ENCODE measurements at regions not wholly inside any gene's neighbourhood (a gene's known extent, or its start where the extent isn't known, plus 50 kb on each side); places are given as distances from the start of the nearest gene placed in this dataset.

DNA sequence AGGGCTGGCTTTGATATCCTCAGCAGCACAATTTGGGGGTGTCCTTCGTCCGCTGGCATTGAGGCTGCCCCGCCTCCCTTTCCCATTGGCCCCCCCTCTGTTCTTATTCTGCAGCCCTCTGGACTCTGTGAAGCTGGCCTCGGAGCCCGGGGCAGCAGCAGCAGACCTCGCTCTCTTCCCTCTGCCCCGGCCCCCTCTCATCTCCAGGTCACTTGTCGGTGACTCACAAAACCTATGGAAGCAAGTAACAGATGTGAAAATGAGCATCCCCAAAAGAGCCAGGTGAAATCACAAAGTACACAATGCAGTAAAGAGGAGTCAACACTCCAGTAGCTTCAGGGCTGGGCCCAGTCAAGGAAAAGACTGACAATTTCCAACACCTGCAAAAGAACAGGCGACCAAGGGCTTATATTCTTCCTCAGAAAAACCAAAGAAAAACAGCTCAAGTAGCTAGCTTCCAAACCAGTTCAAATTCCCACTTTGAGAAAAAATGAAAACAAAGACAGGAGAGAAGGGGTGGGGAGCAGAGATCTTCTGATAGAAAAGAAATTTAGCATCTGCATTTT is 97.5 kb downstream of the ZNF608 start:
- Histone ChIP-seq H3K9me3 (ENCODE audit: control insufficient read depth in 4 of 4, low read length in 3 of 4) (no peaks in the 10 kb centered on the region), H3K27ac (ENCODE audit: low read depth in 1 of 2, low read length in 2 of 2) (peak overlapping the region in 1 of 2 donors; percentile 22), H3K36me3 (ENCODE audit: control insufficient read depth in 4 of 4, insufficient read depth in 3 of 4, low read depth in 1 of 4, low read length in 3 of 4) (peaks cover 0 to 3% (median 0%) of the 10 kb centered on the region in 4 donors), H3K4me3 (ENCODE audit: low read depth in 1 of 3, low read length in 3 of 3) (no peak overlapping the region), H3K9ac (ENCODE audit: low read depth in 1 of 2, low read length in 2 of 2) (no peak overlapping the region), H3K4me1 (ENCODE audit: control insufficient read depth in 4 of 4, insufficient read depth in 4 of 4, low read length in 3 of 4) (peaks cover 0 to 20% (median 9%) of the 10 kb centered on the region in 4 donors), H3K27me3 (ENCODE audit: control insufficient read depth in 4 of 4, insufficient read depth in 4 of 4, low read length in 3 of 4) (no peaks in the 10 kb centered on the region)
- WGBS, result 93% methylated on average over 9 of the region's 9 CpGs
- DNase-seq (ENCODE audit: low spot score), result no peak
- TF ChIP-seq HNF4G (IDR thresholded peaks at IDR 0.05) (no peak), RAD21 (IDR thresholded peaks at IDR 0.05) (no peak), SP1 (IDR thresholded peaks at IDR 0.05) (no peak), JUND (IDR thresholded peaks at IDR 0.05) (no peak), HNF4A (conservative IDR thresholded peaks at IDR 0.05) (no peak), NR2F2 (IDR thresholded peaks at IDR 0.05) (no peak), EGR1 (IDR thresholded peaks at IDR 0.05; ENCODE audit: low read depth in 2 of 2) (no peak), FOXA1 (IDR thresholded peaks at IDR 0.05) (no peak), YY1 (IDR thresholded peaks at IDR 0.05) (no peak), RXRA (IDR thresholded peaks at IDR 0.05) (no peak), FOXA2 (IDR thresholded peaks at IDR 0.05) (no peak), TAF1 (conservative IDR thresholded peaks at IDR 0.05) (no peak)
- TF ChIP-seq, protein P1, sequence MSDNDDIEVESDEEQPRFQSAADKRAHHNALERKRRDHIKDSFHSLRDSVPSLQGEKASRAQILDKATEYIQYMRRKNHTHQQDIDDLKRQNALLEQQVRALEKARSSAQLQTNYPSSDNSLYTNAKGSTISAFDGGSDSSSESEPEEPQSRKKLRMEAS (IDR thresholded peaks at IDR 0.05), result no peak
- TF ChIP-seq, protein P2, sequence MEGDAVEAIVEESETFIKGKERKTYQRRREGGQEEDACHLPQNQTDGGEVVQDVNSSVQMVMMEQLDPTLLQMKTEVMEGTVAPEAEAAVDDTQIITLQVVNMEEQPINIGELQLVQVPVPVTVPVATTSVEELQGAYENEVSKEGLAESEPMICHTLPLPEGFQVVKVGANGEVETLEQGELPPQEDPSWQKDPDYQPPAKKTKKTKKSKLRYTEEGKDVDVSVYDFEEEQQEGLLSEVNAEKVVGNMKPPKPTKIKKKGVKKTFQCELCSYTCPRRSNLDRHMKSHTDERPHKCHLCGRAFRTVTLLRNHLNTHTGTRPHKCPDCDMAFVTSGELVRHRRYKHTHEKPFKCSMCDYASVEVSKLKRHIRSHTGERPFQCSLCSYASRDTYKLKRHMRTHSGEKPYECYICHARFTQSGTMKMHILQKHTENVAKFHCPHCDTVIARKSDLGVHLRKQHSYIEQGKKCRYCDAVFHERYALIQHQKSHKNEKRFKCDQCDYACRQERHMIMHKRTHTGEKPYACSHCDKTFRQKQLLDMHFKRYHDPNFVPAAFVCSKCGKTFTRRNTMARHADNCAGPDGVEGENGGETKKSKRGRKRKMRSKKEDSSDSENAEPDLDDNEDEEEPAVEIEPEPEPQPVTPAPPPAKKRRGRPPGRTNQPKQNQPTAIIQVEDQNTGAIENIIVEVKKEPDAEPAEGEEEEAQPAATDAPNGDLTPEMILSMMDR (IDR thresholded peaks at IDR 0.05; ENCODE audit: low read depth, low read length, missing input control), result no peak
- TF ChIP-seq, protein P3, sequence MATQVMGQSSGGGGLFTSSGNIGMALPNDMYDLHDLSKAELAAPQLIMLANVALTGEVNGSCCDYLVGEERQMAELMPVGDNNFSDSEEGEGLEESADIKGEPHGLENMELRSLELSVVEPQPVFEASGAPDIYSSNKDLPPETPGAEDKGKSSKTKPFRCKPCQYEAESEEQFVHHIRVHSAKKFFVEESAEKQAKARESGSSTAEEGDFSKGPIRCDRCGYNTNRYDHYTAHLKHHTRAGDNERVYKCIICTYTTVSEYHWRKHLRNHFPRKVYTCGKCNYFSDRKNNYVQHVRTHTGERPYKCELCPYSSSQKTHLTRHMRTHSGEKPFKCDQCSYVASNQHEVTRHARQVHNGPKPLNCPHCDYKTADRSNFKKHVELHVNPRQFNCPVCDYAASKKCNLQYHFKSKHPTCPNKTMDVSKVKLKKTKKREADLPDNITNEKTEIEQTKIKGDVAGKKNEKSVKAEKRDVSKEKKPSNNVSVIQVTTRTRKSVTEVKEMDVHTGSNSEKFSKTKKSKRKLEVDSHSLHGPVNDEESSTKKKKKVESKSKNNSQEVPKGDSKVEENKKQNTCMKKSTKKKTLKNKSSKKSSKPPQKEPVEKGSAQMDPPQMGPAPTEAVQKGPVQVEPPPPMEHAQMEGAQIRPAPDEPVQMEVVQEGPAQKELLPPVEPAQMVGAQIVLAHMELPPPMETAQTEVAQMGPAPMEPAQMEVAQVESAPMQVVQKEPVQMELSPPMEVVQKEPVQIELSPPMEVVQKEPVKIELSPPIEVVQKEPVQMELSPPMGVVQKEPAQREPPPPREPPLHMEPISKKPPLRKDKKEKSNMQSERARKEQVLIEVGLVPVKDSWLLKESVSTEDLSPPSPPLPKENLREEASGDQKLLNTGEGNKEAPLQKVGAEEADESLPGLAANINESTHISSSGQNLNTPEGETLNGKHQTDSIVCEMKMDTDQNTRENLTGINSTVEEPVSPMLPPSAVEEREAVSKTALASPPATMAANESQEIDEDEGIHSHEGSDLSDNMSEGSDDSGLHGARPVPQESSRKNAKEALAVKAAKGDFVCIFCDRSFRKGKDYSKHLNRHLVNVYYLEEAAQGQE (IDR thresholded peaks at IDR 0.05), result no peak

DNA sequence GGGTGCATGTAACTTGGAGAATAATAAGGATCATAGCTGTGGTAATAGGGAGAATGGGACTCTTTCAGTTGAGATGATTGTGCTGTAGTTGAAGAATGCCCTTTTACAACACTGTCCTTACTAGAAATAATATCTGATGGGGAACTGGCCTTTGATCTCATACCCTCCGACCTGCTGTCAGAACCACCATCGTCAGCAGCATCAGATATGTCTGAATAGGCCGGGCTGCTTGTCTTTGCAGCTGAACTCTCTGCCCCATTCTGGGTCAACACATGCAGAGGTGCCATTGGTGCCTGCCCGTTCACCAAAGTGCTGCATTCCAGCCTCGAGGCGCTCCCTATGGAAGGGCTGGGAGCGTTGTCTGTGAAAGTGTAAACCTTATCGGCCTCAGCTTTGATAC is 99.1 kb downstream of the ZNF608 start:
- H3K4me3 ChIP-seq (ENCODE audit: low read depth in 1 of 3, low read length in 3 of 3), result no peak overlapping the region
- H3K27ac ChIP-seq (ENCODE audit: low read depth in 1 of 2, low read length in 2 of 2), result no peak overlapping the region

More for the DNA sequence above, 99.1 kb downstream of the ZNF608 start:
- Histone ChIP-seq H3K9me3 (ENCODE audit: control insufficient read depth in 4 of 4, low read length in 3 of 4) (no peaks in the 10 kb centered on the region), H3K9ac (ENCODE audit: low read depth in 1 of 2, low read length in 2 of 2) (no peak overlapping the region), H3K27me3 (ENCODE audit: control insufficient read depth in 4 of 4, insufficient read depth in 4 of 4, low read length in 3 of 4) (no peaks in the 10 kb centered on the region), H3K36me3 (ENCODE audit: control insufficient read depth in 4 of 4, insufficient read depth in 3 of 4, low read depth in 1 of 4, low read length in 3 of 4) (peaks cover 0 to 3% (median 0%) of the 10 kb centered on the region in 4 donors), H3K4me1 (ENCODE audit: control insufficient read depth in 4 of 4, insufficient read depth in 4 of 4, low read length in 3 of 4) (peaks cover 0 to 20% (median 9%) of the 10 kb centered on the region in 4 donors)
- WGBS, result 93% methylated on average over 8 of the region's 8 CpGs
- no peak for TF ChIP-seq GABPA (IDR thresholded peaks at IDR 0.05 in 1 of 2, conservative IDR thresholded peaks at IDR 0.05 in 1 of 2)
- TF ChIP-seq, protein P3 (IDR thresholded peaks at IDR 0.05), result no peak
- TF ChIP-seq HNF4G (IDR thresholded peaks at IDR 0.05), result no peak
- no peak for TF ChIP-seq RXRA (IDR thresholded peaks at IDR 0.05)
- no peak for DNase-seq (ENCODE audit: low spot score)
